Endothelial cell of umbilical vein (primary cell): ENCODE measurements at regions not wholly inside any gene's neighbourhood (a gene's known extent, or its start where the extent isn't known, plus 50 kb on each side); places are given as distances from the start of the nearest gene placed in this dataset.

Experiments
- BruUV-seq: library from RNA; stranded (reverse); fragments of 400-500 nt; replicated peaks from 2 replicates; lab custom pipeline; 2021; lab: Mats Ljungman, UMichigan
- CTCF ChIA-PET: fragments of 300-600, 350-600 bp; sonication (Branson Sonifier 250); formaldehyde crosslinking; loops from one replicate; lab custom pipeline; 2021; ENCODE audit warnings: antibody characterized with exemption, inconsistent platforms; lab: Charles Lee
- POLR2A ChIA-PET: fragments of 300-600, 350-600 bp; sonication (Branson Sonifier 250); formaldehyde crosslinking; loops from one replicate; lab custom pipeline; 2021; ENCODE audit warnings: antibody characterized with exemption, inconsistent platforms; lab: Charles Lee
- DNase-seq: peaks from one replicate; pipeline ENCODE4 v3.0.0-alpha.2; 2011; ENCODE audit warnings: low read depth, low spot score
- FAIRE-seq: peaks from 2 replicates; lab custom pipeline; 2011; peaks lifted over from hg19 to GRCh38; lab: Jason Lieb, UNC
- H2AFZ ChIP-seq: 2 replicates; pipeline ENCODE4 v1.6.0; 2012; ENCODE audit warnings: low read depth, low read length, control low read depth, inconsistent platforms
- H3K27ac ChIP-seq: 2 replicates; pipeline ENCODE4 v1.5.1; 2011; ENCODE audit warnings: low read depth, mild to moderate bottlenecking, control low read depth, low read length, moderate library complexity; ENCODE audit not compliant: insufficient read depth
- H3K27me3 ChIP-seq, 2 experiments: 2 replicates each; pipeline versions ENCODE4 v1.6.0 to v1.6.1; 2011; ENCODE audit warnings: low read length in 2 of 2, mixed read lengths in 1 of 2; ENCODE audit not compliant: control insufficient read depth in 2 of 2, insufficient read depth in 2 of 2
- H3K36me3 ChIP-seq, 2 experiments: 2 replicates in 1 of 2; 3 replicates in 1 of 2; pipeline ENCODE4 v1.5.1; 2011; ENCODE audit warnings: low read length in 2 of 2, mild to moderate bottlenecking in 1 of 2, moderate library complexity in 1 of 2; ENCODE audit not compliant: control insufficient read depth in 2 of 2, insufficient read depth in 2 of 2; ENCODE audit errors: extremely low read depth in 1 of 2
- H3K4me1 ChIP-seq: 3 replicates; pipeline ENCODE4 v1.5.1; 2011; ENCODE audit warnings: mild to moderate bottlenecking, low read length; ENCODE audit not compliant: control insufficient read depth, insufficient read depth; ENCODE audit errors: extremely low read depth
- H3K4me2 ChIP-seq: 2 replicates; pipeline ENCODE4 v1.6.1; 2011; ENCODE audit warnings: low read length, control low read depth, mixed read lengths; ENCODE audit not compliant: insufficient read depth
- H3K4me3 ChIP-seq, 3 experiments: fragments of 200-600 bp in 1 of 3; sonication (generic), shearing (Covaris generic) in 1 of 3; replicated peaks in 1 of 3; 2 replicates each; pipeline ENCODE4 v1.5.1; 2011 to 2016; ENCODE audit warnings: control low read depth in 3 of 3, low read length in 3 of 3, mild to moderate bottlenecking in 2 of 3, inconsistent platforms in 1 of 3, low read depth in 1 of 3, moderate library complexity in 1 of 3; ENCODE audit not compliant: insufficient read depth in 1 of 3
- H3K79me2 ChIP-seq: 2 replicates; pipeline ENCODE4 v1.6.0; 2012; ENCODE audit warnings: low read length, inconsistent platforms; ENCODE audit not compliant: control insufficient read depth, insufficient read depth
- H3K9ac ChIP-seq: replicated peaks from 2 replicates; pipeline ENCODE3; 2011; ENCODE audit warnings: low read length, control low read depth; ENCODE audit not compliant: insufficient read depth; ENCODE audit errors: extremely low read depth
- H3K9me1 ChIP-seq: replicated peaks from 3 replicates; pipeline ENCODE4 v1.6.0; 2011; ENCODE audit warnings: mild to moderate bottlenecking, low read length; ENCODE audit not compliant: control insufficient read depth, insufficient read depth; ENCODE audit errors: extremely low read depth
- H3K9me3 ChIP-seq: replicated peaks from 2 replicates; pipeline ENCODE4 v1.5.1; 2012; ENCODE audit warnings: low read length, inconsistent platforms; ENCODE audit not compliant: control insufficient read depth, insufficient read depth
- H4K20me1 ChIP-seq: replicated peaks from 2 replicates; pipeline ENCODE3; 2011; ENCODE audit warnings: mild to moderate bottlenecking, low read length; ENCODE audit not compliant: control insufficient read depth, insufficient read depth; ENCODE audit errors: extremely low read depth
- EZH2 ChIP-seq: IDR thresholded peaks from 2 replicates; pipeline ENCODE4 v1.6.1; 2012; ENCODE audit warnings: borderline replicate concordance, low read depth, mild to moderate bottlenecking, moderate library complexity, low read length, inconsistent platforms; ENCODE audit not compliant: severe bottlenecking
- FOS ChIP-seq: IDR thresholded peaks from 2 replicates; pipeline ENCODE4 v1.6.1; 2011; ENCODE audit warnings: mild to moderate bottlenecking, low read length, moderate library complexity, borderline replicate concordance; ENCODE audit not compliant: insufficient read depth
- GATA2 ChIP-seq: IDR thresholded peaks from 2 replicates; pipeline ENCODE4 v1.7.0; 2011; ENCODE audit warnings: low read depth, mild to moderate bottlenecking, moderate library complexity, mixed read lengths, low read length; ENCODE audit not compliant: insufficient read length, insufficient read depth
- JUN ChIP-seq: IDR thresholded peaks from 2 replicates; pipeline ENCODE4 v1.6.1; 2011; ENCODE audit warnings: borderline replicate concordance, low read depth; ENCODE audit not compliant: insufficient read length, insufficient read depth
- MYC ChIP-seq: IDR thresholded peaks from one replicate; pipeline ENCODE4 v1.6.1; 2011; ENCODE audit warnings: mild to moderate bottlenecking, low read depth, low read length
- POLR2A ChIP-seq: IDR thresholded peaks from 2 replicates; pipeline ENCODE4 v1.6.1; 2012; ENCODE audit warnings: low read depth, mild to moderate bottlenecking, control low read depth, low read length
- POLR2AphosphoS5 ChIP-seq: IDR thresholded peaks from 2 replicates; pipeline ENCODE4 v1.6.1; 2012; ENCODE audit warnings: low read depth, mild to moderate bottlenecking, control low read depth, low read length, moderate library complexity; ENCODE audit not compliant: insufficient read depth
- dilution Hi-C: fragments of 300-500 bp; cut with MboI; formaldehyde crosslinking; loops from one replicate; pipeline ENCODE4 v1.15.0; 2019; ENCODE audit warnings: low sequenced_read_pairs; ENCODE audit not compliant: extremely low pct_ligation_motif_present
- intact Hi-C: fragments of 100-400 bp; cut with micrococcal nuclease; formaldehyde crosslinking; loops from one replicate; pipeline ENCODE4 v1.10.0; 2022
- TF ChIP-seq, protein P1 (sequence below): IDR thresholded peaks from 2 replicates; pipeline ENCODE4 v1.6.1; 2011; ENCODE audit not compliant: insufficient read depth, insufficient read length
- TF ChIP-seq, protein P2 (sequence below), 2 donors: IDR thresholded peaks; 1 replicate in 1 of 2; 2 replicates in 1 of 2; pipeline ENCODE4 v1.5.1; 2011; ENCODE audit warnings: low read length in 2 of 2, mild to moderate bottlenecking in 2 of 2, moderate library complexity in 2 of 2, control low read depth in 1 of 2, inconsistent platforms in 1 of 2, low read depth in 1 of 2; ENCODE audit not compliant: insufficient read depth in 1 of 2; ENCODE audit errors: extremely low read depth in 1 of 2

DNA sequence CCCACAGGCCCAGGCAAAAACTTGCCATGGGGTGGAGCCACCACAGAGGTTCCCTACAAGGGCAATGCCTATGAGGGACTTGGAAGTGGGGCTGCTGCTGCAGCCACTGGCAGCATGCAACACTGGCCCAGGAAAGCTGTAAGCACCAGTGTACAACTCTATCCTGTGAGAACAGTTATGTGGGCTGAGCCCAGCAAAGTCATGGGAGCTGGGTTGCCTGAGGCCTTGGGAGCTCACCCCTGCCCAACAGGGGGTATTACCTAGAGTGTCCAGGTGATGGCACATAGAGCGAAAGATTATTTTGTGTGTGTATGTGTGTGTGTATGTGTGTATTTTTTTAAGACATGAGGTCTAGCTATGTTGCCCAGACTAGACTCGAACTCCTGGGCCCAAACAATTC, 57.0 kb downstream of the TANC2 start:
- POLR2A ChIA-PET, result no interaction called here

More for the DNA sequence above, 57.0 kb downstream of the TANC2 start:
- no peaks in the 10 kb centered on the region for H4K20me1 ChIP-seq
- dilution Hi-C loops (no loop called here), intact Hi-C loops (no loop called here)
- no peak overlapping the region for H2AFZ ChIP-seq
- H3K27ac ChIP-seq, result no peak overlapping the region
- H3K9me3 ChIP-seq, result no peaks in the 10 kb centered on the region
- BruUV-seq, result no TSS peak
- no peak overlapping the region for H3K9ac ChIP-seq
- H3K27me3 ChIP-seq, result no peaks in the 10 kb centered on the region
- no peaks in the 10 kb centered on the region for H3K4me1 ChIP-seq
- H3K4me3 ChIP-seq, result no peak overlapping the region
- CTCF ChIA-PET, result interaction anchor here (0.9 kb wide), 1 partner anchor 28 kb away, joined by 3 read pairs; no protein-coding TSS in a partner anchor
- FAIRE-seq (no peak), DNase-seq (no peak)
- H3K4me2 ChIP-seq, result no peak overlapping the region
- no peaks in the 10 kb centered on the region for H3K9me1 ChIP-seq
- H3K36me3 ChIP-seq, result no peaks in the 10 kb centered on the region
- no peak for TF ChIP-seq MYC
- TF ChIP-seq EZH2, result no peak
- TF ChIP-seq POLR2AphosphoS5, result no peak
- TF ChIP-seq, protein P1, sequence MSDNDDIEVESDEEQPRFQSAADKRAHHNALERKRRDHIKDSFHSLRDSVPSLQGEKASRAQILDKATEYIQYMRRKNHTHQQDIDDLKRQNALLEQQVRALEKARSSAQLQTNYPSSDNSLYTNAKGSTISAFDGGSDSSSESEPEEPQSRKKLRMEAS, result no peak
- no peak for TF ChIP-seq FOS
- no peak for TF ChIP-seq GATA2
- TF ChIP-seq, protein P2, sequence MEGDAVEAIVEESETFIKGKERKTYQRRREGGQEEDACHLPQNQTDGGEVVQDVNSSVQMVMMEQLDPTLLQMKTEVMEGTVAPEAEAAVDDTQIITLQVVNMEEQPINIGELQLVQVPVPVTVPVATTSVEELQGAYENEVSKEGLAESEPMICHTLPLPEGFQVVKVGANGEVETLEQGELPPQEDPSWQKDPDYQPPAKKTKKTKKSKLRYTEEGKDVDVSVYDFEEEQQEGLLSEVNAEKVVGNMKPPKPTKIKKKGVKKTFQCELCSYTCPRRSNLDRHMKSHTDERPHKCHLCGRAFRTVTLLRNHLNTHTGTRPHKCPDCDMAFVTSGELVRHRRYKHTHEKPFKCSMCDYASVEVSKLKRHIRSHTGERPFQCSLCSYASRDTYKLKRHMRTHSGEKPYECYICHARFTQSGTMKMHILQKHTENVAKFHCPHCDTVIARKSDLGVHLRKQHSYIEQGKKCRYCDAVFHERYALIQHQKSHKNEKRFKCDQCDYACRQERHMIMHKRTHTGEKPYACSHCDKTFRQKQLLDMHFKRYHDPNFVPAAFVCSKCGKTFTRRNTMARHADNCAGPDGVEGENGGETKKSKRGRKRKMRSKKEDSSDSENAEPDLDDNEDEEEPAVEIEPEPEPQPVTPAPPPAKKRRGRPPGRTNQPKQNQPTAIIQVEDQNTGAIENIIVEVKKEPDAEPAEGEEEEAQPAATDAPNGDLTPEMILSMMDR (IDR thresholded peaks at IDR 0.05; ENCODE audit: extremely low read depth in 1 of 2, insufficient read depth in 1 of 2, low read depth in 1 of 2, low read length in 2 of 2), result no peak
- no peak for TF ChIP-seq JUN
- no peak for TF ChIP-seq POLR2A
- no peaks in the 10 kb centered on the region for H3K79me2 ChIP-seq
